OCI-LY1 (cell line): ENCODE measurements at regions not wholly inside any gene's neighbourhood (a gene's known extent, or its start where the extent isn't known, plus 50 kb on each side); places are given as distances from the start of the nearest gene placed in this dataset.

ENCODE experiments used
- CTCF ChIP-seq: fragments of 200-600 bp; sonication (generic), shearing (Covaris generic); IDR thresholded peaks from 2 replicates; pipeline ENCODE4 v1.5.1; 2017; ENCODE audit warnings: mild to moderate bottlenecking, antibody characterized with exemption, low read length, moderate library complexity, mixed read lengths
- EZH2 ChIP-seq: fragments of 200-600 bp; sonication (generic), shearing (Covaris generic); IDR thresholded peaks from 2 replicates; pipeline ENCODE4 v1.8.0; 2017; ENCODE audit warnings: borderline replicate concordance, mixed run types, mild to moderate bottlenecking, antibody characterized with exemption, low read length, moderate library complexity, mixed read lengths

- no peak for TF ChIP-seq EZH2
- no peak for TF ChIP-seq CTCF
Observed at GRCh38 chr7:118478236-118478635, 253.7 kb downstream of the ANKRD7 start.
